GDM1 (cell line): ENCODE measurements at regions not wholly inside any gene's neighbourhood (a gene's known extent, or its start where the extent isn't known, plus 50 kb on each side); places are given as distances from the start of the nearest gene placed in this dataset.

Source experiments
- DNase-seq: peaks from one replicate; lab custom pipeline; 2025; lab: John Stamatoyannopoulos, UW

DNA sequence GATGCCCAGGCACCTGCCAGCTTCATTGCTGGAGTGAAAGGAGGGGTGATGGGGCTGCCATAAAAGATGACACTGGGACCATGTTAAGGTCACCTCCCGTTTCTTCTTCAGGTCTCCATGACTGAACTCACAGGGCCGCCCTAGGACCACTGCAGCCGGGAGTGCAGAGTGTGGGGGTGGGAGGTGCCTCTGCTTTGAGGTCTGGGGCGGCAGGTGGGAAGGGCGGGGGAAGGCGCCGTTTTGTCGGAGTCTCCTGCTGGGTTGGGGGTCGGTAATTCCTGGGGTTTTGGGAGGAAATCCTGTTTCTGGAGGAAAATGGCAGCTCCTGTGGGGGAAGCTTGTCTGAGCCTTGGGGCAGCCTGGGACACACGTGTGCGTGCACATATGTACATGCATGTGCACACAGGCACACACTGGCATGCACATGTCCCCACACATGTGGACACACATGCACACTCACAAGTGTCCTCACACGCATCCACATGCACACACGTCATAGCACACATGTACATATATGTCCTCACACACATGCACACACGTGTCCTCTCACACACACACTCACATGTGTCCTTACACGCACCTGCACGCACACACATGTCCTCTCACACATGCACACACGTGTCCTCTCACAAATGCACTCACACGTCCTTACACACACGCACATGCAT lies 990.9 kb downstream of the BRD1 start:
- no peak for DNase-seq

DNA sequence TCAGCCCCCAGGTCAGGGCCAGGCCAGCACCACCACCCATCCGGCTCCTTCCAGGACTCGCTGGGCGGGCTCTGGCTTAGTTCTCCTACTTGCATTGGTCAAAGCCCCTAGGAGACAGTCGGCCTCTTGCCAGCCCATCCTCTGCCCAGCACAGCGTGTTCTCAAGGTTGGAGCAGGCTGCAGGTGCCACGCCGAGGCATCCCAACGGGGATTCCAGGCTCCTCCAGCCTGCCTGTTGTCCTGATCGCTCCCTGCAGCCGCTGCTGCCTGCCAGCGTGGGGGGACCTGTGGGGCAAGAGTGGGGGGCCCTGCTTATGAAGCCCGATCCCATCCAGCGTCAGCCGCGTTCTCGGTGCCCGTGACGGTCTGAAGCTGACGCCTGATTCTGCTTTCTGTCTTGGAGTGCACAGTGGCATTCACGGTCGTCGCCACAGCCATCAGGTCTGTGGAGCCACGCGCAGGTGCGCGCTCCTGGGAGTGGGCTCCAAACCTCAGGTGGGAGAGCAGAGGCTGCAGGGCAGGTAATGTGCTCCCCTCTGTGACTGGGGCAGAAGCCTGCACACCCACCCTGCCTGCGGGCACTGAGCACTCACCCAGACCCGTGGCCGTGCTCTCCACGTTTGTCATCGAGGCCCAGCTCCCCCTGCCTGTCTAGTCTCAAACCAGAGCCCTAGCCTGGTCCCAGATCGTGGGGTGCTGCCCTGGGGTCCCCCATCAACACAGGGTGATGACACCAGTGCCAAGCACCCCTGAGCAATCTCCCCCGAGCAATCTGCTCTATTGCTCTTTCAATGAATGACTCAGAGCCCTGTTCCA lies 991.6 kb downstream of the BRD1 start:
- DNase-seq, result no peak

DNA sequence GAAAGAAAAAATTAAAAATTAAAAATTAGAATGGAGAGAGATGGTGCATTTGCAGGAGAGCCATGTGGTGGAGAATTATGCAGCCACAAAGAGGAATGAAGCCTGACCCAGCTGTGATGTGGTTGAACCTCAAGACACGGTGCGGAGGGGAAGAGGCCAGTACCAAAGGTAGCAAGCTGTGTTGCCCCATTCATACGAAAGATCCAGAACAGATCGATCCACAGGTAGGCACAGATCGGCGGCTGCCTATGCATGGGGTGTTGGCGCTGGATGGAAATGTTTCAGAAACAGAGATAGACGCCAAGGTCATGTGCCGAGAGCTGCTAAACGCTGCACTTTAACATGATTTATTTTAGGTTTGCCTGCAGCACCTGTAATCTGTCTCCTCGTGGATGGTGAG lies 992.3 kb downstream of the BRD1 start:
- no peak for DNase-seq

DNA sequence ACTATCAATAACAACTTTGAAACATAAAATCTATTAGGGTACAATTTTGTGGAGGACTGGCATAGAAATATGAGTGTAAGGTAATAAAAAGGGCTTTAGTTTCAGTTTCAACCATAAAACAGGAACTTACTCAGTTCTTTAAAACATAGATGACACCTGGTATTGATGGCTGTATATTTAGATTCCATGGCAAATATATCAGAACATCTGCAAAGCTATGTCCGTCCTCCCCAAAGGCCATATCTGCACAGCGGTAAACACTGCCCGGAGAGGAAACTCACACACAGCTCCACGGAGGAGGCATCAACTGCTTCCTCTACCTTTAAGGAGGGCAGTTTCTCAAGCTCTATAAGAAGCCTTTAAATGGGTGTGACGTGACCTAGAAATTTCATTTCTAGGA lies 993.3 kb downstream of the BRD1 start:
- no peak for DNase-seq

DNA sequence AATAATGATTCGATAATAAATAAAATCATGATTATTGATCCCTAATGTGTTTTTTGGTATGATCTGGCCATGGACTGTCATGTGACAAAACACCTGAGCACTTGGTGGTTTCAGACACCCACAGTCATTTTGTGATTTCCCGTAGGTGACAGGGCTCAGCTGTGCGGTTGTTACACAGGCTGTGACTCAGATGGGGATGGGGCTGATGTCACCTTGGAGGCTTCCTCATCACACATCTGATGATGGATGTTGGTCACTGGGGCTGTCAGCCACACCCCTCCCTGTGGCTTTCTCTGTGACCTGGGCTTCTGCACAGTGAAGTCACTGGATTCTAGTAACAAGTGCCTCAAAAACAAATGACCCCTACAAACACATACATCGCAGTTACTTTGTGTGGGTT lies 995.1 kb downstream of the BRD1 start:
- no peak for DNase-seq

DNA sequence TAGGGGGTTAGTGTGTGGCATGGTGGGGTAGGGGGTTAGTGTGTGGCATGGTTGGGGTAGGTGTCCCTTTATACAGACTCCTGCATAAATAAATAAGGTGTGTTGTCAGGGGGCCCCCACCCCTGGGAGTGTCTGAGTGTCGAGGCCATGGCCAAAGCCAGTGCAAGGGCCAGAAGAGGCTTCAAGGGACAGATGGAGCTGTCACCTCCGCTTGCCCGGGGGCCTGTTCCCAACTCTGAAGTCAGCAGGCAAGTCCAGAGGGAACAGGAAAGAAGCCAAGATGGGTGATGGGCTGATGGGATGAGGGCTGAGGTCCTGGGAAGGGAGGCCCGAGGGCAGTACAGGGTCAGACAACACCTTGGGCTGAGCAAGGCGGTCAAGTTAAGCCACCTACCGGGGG lies 997.8 kb downstream of the BRD1 start:
- DNase-seq, result no peak

DNA sequence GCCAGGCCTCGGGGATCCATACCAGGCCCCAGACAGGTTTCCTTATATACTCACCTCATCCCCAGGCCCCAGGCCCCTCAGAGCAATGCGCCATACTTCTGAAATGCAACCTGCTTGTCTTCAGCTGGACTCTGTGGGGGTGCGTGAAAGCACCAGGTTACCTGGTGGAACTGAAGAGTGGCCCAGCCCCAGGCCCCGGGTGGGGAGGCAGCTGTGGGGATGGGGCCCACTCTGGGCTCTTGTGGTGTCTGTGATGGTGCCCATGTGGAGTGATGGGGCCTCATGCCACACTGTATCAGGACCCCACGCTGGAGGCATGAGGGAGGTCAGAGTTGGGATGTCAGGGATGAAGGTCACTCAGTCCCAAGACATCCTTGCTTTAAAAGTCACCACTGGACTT lies 999.0 kb downstream of the BRD1 start:
- no peak for DNase-seq

DNA sequence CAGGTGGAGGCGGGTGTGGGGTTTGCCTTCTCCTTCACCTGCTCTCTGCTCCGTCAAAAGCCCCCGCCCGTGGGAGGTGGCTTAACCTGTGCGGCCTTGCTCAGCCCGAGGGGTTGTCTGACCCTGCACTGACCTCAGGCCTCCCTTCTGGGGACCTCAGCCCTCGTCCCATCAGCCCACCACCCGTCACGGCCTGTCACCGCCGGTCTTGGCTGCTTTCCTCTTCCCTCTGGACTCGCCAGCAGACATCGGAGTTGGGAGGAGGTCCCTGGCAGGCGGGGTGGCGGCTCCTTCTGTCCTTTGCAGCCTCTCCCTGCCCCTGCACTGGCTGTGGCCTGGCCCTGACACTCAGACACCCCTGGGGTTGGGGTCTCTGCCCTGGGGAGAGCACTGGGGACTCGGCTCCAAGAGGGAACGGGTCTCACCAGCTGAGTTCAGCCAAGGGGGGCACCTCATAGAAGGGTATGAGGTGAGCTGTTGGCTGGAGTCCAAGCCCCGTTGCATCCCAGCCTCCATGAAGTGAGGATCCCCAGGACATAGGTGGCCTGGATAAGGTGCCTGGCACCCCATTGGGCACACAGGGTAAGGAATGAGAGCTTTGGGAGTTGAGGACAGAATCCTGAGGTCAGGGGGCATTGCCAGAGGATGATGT lies 999.6 kb downstream of the BRD1 start:
- DNase-seq, result no peak

DNA sequence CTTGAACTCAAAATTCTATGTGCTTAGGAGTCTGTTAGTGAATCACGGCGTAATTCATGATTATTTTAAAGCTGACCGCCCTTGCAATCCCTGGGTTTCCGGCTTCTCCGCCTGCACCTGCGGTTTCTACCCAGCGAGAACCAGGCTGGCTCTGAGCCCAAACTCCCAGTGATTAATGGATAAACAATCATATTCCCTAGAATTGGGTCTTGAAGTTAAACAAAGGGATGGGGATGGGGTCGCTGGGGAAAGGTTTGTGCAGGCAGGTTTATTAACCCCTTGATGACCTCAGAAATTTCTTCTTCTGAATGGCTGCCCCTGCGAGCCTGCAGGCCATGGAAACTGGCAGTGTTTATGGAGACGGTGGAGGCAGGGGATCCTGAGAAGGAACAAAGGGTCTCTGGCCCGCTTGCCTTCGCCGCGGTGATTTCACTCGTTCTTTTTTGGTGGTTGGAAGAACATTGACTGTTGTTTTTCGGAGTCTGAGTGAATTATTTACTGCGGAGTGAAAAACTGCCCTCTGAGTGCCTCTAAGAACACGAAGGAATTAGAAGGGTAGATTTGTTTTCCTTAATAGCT lies 1000.3 kb downstream of the BRD1 start:
- DNase-seq, result no peak

DNA sequence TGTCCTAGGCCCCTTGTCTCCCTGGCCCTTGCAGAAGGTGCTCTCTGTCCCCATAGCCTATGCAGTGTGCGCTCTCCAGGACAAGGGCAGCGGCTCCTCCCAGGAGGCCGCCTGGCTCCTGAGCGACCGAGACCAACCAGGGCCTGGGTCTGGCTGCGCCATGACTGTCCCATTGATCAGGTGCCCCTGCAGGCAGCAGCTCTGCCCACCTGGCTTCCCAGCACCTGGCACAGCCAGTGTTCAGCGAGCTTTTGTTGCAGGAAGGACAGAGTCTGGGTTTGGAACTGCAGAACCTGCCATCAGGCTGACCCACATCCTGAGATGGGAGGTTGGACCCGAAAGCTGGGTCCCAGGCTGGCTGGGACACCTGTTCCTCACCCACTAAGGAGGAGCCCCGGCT lies 1001.1 kb downstream of the BRD1 start:
- no peak for DNase-seq

DNA sequence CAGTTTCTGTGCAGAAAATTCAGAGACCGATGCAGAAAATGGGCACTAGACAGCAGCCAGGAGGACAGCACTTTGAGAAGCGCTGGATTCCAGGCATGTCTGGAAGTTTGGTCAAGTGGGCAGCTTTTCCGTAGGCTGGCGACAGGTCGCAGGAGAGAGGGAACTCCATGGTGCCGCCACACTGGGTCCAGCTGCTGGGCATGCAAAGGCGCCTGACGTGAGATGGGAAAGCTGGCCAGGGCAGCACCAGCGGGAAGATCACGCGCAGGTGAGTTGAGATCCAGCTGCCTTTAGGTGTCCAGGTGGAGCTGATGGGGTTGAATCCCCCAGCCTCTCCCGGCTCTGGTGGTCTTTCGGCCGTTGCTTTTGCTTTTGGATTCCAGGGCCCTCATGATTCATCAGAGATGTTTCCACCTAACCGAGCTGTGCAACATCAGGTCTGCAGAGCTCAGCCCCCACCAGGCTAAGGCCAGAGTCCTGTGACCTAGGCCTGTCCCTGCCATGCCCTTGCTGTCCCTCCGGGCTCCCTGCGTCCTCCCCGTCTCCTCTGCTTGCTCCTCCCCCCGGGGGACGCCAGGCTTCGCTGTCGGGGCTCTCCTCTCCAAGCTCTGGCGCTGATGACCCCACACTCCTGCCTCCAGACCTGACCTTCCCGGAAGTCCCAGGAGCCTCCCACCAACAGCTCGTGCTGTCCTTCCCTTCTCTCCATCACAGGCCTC lies 1001.7 kb downstream of the BRD1 start:
- no peak for DNase-seq

DNA sequence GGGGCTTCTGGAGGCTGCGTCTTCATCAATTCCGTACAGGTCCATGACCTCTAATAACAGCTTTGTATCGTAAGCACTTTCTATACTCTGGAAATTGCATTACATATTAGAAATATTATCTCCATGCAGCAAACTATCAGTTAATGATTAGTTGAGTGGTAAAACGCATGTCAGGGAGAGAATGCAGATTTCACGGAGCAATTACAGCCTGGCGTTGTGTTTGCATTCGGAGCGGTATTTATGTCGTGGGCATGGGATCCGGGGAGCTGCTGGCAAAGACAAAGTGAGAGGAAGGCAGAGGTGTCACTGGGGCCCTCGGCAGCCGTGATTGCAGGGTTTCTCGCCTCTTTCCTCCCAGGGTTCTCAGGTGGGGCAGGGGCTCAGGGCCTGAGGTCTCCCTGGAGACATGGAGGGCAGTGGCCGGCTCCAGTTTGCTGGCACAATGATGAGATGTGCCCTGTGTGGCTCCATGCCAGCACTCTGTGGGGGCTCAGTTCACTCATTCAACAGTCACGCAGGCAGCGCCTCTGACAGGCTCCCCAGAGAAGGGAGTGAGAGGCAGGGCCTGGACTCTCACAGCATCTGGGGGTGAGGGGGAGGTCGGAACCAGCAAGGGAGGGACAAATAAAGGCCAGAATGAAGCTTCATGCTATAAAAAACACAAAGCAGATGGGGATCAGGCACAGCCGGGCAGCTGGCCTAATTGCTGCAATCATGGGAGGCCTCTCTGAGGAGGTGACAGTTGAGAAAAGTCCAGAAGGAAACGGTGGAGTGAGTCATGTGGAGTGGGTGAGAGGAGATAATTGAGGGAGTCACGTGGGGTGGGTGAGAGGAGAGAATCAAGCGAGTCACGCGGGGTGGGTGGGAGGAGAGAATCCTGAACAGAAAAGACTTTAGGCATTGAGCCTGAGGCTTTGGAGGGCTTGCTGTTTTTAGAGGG lies 1002.7 kb downstream of the BRD1 start:
- DNase-seq, result no peak

DNA sequence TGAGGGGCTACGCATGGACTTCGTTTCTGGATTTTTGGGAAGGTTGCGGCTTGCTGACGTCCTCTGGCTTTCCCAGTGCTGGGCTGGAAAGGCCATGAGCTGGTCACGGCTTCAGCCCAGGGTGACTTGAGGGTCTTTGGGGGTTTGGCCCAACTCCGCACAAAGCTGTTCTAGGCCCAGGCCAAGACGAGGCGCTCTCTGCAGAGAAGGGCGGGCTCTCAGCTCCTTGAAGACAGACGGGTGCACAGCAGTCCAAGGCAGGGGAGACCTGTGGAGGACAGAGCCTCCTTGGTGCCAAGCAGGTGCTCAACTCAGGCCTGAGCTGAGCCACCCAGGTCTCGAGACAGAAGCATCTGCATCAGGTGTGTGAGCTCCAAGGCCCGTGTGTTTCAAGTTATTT lies 1003.7 kb downstream of the BRD1 start:
- DNase-seq, result no peak

DNA sequence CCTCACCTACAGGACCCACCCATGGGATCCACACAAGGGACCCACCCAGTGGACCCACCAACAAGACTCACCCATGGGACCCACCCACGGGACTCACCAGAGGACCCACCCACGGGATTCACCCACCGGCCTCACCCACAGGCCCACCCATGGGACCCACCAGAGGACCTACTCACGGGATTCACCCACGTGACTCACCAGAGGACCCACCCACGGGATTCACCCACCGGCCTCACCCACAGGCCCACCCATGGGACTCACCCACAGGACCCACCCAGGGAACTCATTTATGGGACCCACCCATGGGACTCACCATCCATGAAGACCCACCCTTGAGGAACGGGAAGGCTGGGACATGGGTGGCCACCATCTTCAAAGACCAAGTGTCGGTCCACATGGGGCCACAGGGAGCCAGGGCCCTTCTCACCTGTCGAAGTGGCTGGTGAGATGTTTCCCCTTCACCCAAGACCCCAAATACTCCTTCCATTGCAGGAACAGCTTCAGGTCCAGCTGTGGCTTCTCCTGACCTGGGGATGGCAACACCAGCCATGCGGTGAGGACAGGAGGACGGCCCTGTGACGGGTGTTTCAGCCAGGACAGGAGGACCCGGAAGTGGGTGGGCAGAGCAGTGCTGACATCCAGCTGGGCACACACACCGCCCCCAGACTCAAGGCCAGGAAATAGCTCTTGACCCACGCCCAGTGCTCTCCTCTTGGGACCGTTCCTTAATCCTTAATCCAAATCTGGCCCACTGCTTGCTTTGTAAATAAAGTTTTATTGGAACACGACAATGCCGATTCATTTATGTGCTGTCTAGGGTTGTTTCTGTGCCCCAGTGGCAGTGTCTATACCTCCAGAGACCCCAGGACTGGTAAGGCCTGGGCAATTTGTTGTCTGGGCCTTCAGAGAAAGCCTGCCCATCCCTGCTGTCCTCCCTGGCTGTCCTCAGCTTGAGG lies 1005.1 kb downstream of the BRD1 start:
- no peak for DNase-seq

DNA sequence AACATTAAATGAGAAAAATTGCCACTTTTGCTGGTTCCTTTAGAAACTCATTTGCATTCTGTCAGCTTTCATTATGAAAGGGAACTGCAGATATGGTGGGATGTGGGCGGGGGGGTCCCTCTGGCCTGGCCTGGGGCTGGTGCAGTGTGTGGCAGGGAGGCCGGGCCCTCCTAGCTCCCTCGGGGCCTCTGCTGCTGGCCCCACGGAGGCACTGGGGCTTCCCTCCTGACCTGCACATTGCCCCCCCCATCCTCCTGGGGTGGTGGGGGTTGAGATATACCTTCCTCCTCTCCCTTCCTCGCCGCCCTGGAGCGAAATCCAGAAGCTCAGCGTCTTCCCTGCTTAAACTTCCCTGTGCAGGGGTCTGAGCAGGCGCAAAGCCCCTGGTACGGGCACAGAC lies 1005.9 kb downstream of the BRD1 start:
- DNase-seq, result no peak

DNA sequence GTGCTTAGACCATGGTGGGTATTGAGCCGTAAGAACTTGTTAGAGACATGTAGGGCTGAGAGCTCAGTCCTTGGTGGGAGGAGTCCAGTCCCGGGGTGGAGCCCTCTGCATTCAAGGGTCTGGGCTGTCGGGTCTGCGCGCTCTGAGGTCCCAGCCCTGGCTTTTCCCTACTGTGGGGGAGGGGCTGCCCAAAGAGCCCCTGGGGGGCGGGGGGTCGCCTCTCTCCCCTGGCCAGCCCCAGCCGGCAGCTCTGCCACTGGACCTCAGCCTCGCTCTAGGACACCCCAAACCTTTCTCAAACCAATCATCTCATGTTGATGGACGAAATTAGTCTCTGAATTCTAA lies 1006.4 kb downstream of the BRD1 start:
- DNase-seq, result no peak

DNA sequence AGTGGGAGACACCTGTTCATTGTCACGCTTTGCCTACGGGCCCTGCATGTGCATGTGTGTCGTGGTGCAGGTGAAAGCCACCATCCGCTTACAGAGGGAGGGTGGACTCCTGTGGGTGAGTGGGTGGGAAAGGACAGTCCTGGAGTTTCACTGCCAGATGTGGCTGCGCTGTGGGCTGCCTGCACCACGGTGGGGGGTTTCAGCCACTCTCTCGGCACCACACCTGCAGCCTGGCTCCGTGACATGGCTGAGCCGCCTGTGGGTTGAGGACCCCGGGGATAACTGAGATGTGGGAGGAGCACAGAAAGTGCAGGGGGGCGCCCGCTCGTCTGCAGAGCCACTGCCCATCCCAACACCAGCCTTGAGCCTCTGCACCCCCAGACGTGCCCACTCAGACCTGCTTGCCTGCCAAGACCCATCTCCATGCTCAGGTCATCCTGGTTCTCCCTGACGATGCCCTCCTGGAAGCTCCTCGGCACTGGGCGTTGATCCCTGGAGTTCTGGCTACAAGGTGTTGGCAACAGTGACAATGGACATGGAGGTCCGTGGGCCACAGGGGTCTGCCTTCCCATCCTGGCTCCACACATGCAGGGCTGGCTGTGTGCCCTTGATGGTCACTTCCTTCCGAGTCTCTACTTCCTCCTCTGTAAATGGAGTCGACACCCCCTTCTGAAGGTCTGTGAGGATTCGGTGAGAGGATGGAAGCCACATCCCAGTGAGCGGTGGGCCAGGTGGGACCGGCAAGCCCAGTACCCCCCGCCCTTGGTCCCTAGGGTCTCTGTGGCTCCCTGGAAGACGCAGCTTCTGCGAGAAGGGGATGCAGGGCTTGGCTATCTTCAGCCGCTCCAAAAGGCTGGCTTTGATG lies 1007.0 kb downstream of the BRD1 start:
- DNase-seq, result no peak

DNA sequence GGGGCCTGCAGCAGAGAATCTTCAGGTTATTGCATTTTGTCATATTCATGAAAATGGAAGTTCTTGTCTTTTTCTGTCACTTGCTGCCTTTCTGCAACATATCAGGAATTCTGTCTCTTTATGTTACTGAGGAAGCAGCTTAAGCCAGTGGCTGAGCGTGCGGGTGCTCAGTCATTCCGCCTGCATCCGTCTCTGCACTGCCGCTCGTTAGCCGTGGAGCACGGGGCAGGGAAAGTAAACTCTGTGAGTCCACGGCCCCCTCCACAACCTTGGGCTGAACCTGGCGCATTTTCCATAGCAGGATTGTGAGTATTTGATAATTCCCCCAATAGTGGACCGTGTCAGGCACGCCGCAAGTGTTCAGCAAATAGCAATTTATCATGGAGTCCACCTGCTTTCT lies 1007.7 kb downstream of the BRD1 start:
- no peak for DNase-seq

DNA sequence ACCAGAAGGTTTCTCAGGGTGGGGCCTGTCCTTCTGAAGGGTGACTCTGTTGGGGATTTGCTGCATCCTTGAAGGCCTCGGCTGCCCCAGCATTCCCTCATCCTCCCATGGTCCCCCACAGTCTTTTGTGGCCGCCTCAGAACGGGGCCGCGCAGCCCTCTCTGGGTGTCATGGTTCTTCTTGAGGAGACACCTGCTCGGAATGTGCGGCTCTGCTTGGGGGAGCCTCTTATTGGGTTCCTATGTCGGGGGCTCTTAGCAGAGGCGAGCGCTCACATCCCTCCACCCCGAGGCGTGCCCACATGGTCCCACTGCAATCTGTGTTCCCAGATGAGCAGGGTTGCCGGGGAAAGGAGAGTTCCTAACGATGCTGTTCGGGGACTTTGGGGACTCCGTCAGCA lies 1008.4 kb downstream of the BRD1 start:
- no peak for DNase-seq
